Inflammatory macrophage (primary cell): ENCODE measurements at regions not wholly inside any gene's neighbourhood (a gene's known extent, or its start where the extent isn't known, plus 50 kb on each side); places are given as distances from the start of the nearest gene placed in this dataset.
"Not testable (repeated sequence)": the region's sequence is repeated elsewhere in the genome, so short reads cannot be mapped to it uniquely, and the experiment has no call there.

Source experiments
- DNase-seq, 2 donors: peaks; one replicate each; pipeline ENCODE4 v3.0.0-alpha.2; 2020 to 2022

GRCh38 chr5:39948867-39949468 lies 524.2 kb upstream of the DAB2 start:
- peak; percentile 61 to 65 for DNase-seq

GRCh38 chr5:39948341-39948740 lies 523.6 kb upstream of the DAB2 start:
- peak; percentile 26 to 55 for DNase-seq

GRCh38 chr5:39947657-39948056 lies 522.9 kb upstream of the DAB2 start:
- DNase-seq = no peak

- DNase-seq = peak; percentile 6 to 60
Observed at GRCh38 chr5:39946356-39947045, 521.7 kb upstream of the DAB2 start.

- no peak for DNase-seq
Observed at GRCh38 chr5:39945870-39946269, 521.1 kb upstream of the DAB2 start.

DNA sequence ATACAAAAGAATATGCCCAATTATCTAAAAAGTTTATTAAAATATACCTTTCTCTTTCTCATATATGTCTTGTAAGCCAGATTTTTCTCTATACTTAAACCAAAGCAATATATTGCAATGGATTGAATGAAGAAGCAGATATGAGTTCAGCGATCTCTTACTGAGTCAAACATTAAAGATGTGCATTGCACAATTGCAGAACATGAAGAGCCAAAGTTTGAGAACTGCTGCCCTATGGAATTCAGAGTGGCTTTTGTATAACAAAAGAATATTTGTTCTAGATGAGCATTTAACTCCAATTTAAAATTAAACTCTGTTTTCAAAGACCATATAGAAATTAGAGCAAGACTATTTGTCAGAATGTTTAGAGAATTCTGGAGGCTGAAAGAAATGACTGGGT lies 519.0 kb upstream of the DAB2 start:
- no peak for DNase-seq

DNA sequence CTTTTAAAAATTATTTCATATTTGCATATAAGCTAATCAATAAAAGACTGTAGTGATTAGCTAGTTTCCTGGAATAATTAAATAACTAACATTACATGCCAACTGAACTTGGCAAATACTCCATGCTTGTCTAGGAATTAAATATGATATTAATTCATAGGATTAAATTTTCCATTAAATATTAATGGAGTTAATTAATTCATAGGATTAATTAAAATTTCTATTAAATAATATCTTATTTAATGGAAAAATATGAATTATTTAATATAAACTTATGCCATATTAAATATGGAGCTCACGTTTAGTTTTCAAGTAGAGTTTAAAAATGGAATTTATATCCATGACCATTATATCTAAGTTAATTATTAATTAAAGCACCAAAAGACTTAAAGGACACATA lies 517.8 kb upstream of the DAB2 start:
- no peak for DNase-seq

- DNase-seq = no peak
Observed at GRCh38 chr5:39941416-39941815, 516.6 kb upstream of the DAB2 start.

DNA sequence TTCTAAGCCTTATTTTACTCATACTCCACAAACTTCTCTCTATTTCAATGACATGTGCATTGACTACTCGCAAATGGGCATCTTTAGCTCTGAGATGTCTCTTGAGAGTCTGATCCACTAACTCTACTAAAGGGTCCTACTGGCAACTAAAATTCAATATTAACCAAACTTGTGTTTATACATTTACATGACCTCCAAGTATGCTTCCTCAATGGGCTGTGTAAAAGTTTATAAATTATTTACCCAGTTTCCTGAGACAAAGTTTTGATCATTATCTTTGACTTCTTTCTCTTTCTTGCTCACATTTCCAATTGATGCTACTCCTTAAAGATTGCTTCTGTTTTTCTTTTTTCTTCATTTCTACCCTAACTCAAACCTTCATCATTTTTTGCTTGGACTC lies 510.1 kb upstream of the DAB2 start:
- no peak for DNase-seq

- DNase-seq = no peak
Observed at GRCh38 chr5:39933061-39933460, 508.3 kb upstream of the DAB2 start.

DNA sequence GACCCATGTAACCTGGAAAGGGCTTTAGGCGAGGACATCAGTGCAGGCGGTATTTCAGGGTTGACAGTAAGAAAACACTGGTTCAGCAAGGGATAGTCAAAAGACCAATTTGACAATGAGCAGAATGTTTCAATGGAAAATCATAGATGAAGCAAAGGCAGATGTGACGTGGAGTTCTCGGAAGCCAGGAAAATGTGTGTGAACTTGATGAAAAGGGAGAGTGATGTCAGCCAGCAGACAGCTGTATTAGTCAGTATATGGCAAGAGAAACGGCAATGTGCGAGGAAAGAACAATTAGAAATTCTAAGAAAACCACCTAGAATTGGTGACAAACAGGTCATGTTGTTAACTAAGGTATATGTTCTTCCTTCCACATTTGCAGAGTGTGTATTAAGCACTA lies 503.9 kb upstream of the DAB2 start:
- no peak for DNase-seq

DNA sequence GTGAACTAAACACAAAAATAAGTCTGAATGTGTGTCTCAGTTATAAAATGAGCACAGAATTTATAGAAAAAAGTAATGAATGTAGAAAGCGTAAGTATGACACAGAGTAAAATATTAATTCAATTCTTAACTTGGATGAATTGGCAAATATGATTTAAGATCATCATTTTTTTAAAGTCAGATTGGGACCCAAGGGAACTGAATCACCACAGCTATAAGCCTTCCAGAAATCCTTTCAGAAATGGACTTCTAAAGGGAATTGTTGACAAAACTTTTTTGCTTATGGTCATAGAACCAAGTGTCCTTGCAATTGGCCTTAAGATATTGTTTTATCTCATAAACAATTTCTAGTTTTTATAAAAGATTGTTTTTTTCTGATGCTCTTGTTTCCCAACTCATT lies 495.1 kb upstream of the DAB2 start:
- no peak for DNase-seq

GRCh38 chr5:39912906-39913305 lies 488.1 kb upstream of the DAB2 start:
- no peak for DNase-seq

DNA sequence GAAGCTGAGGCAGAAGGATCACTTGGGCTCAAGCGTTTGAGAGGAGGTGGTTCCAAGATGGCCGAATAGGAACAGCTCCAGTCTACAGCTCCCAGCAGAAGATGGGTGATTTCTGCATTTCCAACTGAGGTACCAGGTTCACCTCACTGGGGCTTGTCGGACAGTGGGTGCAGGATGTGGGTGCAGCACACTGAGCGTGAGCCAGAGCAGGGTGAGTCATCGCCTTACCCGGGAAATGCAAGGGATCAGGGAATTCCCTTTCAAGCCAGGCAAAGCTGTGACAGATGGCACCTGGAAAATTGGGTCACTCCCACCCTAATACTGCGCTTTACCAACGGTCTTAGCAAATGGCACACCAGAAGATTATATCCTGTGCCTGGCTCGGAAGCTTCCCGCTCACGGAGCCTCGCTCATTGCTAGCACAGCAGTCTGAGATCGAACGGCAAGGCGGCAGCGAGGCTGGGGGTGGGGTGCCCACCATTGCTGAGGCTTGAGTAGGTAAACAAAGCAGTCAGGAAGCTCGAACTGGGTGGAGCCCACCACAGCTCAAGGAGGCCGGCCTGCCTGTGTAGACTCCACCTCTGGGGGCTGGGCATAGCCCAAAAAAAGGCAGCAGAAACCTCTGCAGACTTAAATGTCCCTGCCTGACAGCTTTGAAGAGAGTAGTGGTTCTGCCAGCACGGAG lies 482.6 kb upstream of the DAB2 start:
- DNase-seq = not testable (repeated sequence)

GRCh38 chr5:39906146-39906545 lies 481.4 kb upstream of the DAB2 start:
- no peak for DNase-seq

- no peak for DNase-seq
Observed at GRCh38 chr5:39905356-39905755, 480.6 kb upstream of the DAB2 start.

DNA sequence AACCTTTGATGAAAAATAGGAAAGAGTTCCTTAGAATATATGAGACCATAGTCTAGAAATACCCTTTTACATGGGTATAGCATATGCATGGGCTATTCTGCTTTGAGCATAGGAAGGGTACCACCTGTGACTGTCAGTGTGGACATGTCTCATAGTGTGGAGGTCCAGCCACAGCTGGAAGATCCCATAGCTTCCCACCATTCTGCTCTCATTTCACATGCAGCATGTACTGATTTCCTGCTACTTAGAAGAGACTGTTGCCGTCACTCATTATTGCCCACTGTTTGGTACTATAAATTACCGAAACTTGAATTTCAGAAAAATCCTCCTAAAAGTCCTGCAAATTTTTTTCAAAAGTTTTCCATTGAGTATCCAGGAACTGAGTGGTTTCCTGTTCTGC lies 477.8 kb upstream of the DAB2 start:
- no peak for DNase-seq

DNA sequence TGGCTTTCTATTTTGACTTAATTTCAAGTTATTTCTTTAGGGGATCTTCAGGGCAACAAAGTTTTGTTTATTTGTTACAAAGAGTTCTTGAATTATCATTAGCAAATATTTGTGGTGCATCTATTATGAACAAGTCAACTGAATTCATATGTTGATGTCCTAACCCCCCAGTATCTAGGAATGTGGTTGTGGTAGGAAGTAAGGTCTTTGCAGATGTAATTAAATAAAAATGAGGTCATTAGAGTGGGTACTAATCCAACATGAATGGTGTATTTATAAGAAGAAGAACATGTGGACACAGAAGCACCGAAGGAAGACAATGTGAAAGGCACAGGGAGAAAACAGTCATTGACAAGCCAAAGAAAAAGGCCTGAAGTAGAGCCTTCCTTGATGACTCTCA lies 474.0 kb upstream of the DAB2 start:
- DNase-seq = no peak

DNA sequence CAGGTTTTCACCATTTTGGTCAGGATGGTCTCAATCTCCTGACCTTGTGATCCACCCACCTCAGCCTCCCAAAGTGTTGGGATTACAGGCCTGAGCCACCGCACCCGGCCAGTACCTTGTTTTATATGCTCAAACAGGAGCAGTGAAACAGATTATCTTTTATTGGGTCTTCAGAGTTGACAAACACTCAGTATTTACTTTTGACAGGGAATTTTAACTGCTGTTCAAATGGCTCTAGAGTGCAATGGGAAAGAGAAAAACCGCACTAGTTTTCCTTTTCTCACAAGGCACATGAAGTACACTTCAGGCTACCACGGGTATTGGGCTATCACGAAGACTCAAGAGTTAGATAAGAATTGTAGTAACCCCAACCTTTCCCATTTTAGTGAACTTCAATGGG lies 471.9 kb upstream of the DAB2 start:
- DNase-seq = no peak

DNA sequence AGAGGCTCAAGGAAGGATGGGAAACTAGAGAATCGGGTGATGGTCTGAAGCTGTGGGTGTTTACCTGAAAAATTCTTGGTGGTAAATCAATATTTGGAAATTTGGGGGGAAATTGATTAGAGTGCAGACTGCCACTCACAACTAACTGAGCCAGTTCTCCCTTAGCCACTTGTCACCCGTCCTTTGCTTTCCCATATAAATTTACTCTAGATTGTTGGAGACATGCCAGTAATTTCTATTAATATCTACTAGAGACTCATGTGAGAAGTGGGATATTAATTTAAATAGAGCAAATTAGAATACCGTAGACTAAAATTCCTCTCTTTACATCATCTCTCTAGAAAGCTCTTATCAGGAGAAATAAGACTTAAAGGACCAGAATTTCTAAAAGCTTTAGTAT lies 471.3 kb upstream of the DAB2 start:
- no peak for DNase-seq

- DNase-seq = no peak
Observed at GRCh38 chr5:39892708-39893107, 467.9 kb upstream of the DAB2 start.

DNA sequence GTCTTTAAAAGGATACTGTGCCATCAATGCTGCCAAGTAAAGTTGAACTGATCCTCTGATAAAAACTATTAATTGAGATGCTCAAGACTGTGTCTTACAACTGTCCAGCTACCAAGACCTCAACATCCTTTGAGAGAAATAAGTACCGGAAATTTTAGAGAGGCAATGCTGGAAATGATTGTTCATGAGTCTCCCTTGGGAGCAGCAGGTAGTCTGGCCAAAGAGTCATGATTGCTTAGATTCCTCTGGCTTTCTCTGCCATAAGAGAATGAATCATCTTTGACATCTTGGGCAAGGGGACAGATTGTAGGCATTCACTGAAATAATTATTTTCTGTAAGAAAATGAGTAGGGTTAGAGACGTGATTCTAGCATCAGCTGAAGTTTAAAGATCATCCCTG lies 466.6 kb upstream of the DAB2 start:
- no peak for DNase-seq

GRCh38 chr5:39880985-39881384 lies 456.2 kb upstream of the DAB2 start:
- no peak for DNase-seq

GRCh38 chr5:39877479-39877878 lies 452.7 kb upstream of the DAB2 start:
- no peak for DNase-seq
